Tibial artery (tissue), 4 donors: ENCODE measurements at regions not wholly inside any gene's neighbourhood (a gene's known extent, or its start where the extent isn't known, plus 50 kb on each side); places are given as distances from the start of the nearest gene placed in this dataset.

Source experiments
- DNase-seq, 2 donors: peaks; one replicate each; pipeline ENCODE4 v3.0.0-alpha.2; 2019
- H3K27ac ChIP-seq, 2 donors: fragments of 200-600 bp; sonication (generic) in 1 of 2; 1 replicate in 1 of 2; 2 replicates in 1 of 2; pipeline ENCODE4 v1.5.1; 2018 to 2019; ENCODE audit warnings: mild to moderate bottlenecking in 1 of 2
- H3K27me3 ChIP-seq, 2 donors: fragments of 200-600 bp; sonication (generic) in 1 of 2; one replicate each; pipeline versions ENCODE4 v1.5.1 to v1.6.0; 2016 to 2019
- H3K36me3 ChIP-seq, 3 donors: fragments of 200-600 bp; sonication (generic) in 2 of 3; one replicate each; pipeline ENCODE4 v1.5.1; 2016 to 2019; ENCODE audit warnings: mild to moderate bottlenecking in 2 of 3
- H3K4me1 ChIP-seq, 4 donors: fragments of 200-600 bp; sonication (generic) in 2 of 4; 1 replicate in 3 of 4; 2 replicates in 1 of 4; pipeline ENCODE4 v1.5.1; 2016 to 2019
- H3K4me3 ChIP-seq, 2 donors: fragments of 200-600 bp; sonication (generic) in 1 of 2; 1 replicate in 1 of 2; 2 replicates in 1 of 2; pipeline ENCODE4 v1.5.1; 2018 to 2019; ENCODE audit warnings: mild to moderate bottlenecking in 2 of 2
- H3K9me3 ChIP-seq, 3 donors: fragments of 200-600 bp; sonication (generic) in 1 of 3; one replicate each; pipeline ENCODE4 v1.5.1; 2016 to 2019
- intact Hi-C: fragments of 100-400 bp; cut with DNase I; formaldehyde crosslinking; loops from one replicate; pipeline ENCODE4 v1.15.0; 2023; ENCODE audit warnings: low total_unique reads
- TF ChIP-seq, protein P1 (sequence below), 2 experiments: fragments of 200-600 bp in 1 of 2; fragments of 450-650 bp in 1 of 2; IDR thresholded peaks; one replicate each; pipeline ENCODE4 v1.5.1; 2017 to 2019; ENCODE audit warnings: antibody characterized with exemption in 2 of 2, mild to moderate bottlenecking in 1 of 2, moderate library complexity in 1 of 2

DNA sequence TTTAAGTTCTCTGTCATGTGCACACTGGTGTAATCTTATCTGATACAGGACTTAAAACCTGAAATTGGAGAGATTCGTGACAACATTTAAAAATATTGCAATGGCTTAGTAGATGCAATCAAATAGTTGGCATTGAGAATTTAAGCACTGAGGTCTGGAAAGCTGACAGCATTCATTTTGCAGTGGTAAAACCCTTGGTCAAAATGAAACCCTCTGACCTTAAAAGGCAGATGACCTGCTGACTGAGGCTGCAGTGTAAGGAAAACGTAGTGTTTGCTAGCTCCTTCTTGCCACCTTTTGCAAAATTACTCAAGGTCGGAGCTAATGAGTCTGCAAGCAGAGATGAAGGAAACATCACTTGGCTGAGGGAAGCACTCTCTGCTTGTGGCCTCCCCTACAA is 150.6 kb downstream of the KCTD12 start:
- intact Hi-C loops: no loop called here
- H3K4me1 ChIP-seq: no peaks in the 10 kb centered on the region
- no peak overlapping the region for H3K27ac ChIP-seq
- DNase-seq: no peak
- no peaks in the 10 kb centered on the region for H3K9me3 ChIP-seq
- TF ChIP-seq, protein P1, sequence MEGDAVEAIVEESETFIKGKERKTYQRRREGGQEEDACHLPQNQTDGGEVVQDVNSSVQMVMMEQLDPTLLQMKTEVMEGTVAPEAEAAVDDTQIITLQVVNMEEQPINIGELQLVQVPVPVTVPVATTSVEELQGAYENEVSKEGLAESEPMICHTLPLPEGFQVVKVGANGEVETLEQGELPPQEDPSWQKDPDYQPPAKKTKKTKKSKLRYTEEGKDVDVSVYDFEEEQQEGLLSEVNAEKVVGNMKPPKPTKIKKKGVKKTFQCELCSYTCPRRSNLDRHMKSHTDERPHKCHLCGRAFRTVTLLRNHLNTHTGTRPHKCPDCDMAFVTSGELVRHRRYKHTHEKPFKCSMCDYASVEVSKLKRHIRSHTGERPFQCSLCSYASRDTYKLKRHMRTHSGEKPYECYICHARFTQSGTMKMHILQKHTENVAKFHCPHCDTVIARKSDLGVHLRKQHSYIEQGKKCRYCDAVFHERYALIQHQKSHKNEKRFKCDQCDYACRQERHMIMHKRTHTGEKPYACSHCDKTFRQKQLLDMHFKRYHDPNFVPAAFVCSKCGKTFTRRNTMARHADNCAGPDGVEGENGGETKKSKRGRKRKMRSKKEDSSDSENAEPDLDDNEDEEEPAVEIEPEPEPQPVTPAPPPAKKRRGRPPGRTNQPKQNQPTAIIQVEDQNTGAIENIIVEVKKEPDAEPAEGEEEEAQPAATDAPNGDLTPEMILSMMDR (IDR thresholded peaks at IDR 0.05): no peak
- no peaks in the 10 kb centered on the region for H3K27me3 ChIP-seq
- H3K36me3 ChIP-seq: no peaks in the 10 kb centered on the region
- H3K4me3 ChIP-seq: no peak overlapping the region

DNA sequence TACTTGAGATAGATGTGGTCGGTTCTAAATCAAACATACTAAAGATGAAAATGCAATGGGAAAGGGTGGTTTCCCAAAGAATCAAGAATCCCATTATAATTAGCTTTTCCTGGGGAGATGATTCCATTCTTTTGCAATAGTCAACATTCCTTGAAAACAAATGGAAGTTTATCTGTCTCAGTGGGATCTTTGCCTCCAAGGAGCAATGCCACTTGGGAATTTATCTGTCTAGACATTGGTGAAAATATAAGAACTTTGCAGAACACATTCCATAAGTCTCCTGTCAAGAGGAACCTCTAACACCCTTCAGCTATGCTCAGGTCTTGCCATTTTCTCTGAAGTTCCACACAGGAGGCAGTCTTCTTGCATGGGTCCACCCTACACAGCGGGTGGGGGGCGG is 152.5 kb downstream of the KCTD12 start:
- no peaks in the 10 kb centered on the region for H3K4me1 ChIP-seq
- intact Hi-C loops: no loop called here
- H3K27ac ChIP-seq: no peak overlapping the region
- H3K4me3 ChIP-seq: no peak overlapping the region
- H3K9me3 ChIP-seq: no peaks in the 10 kb centered on the region
- TF ChIP-seq, protein P1 (IDR thresholded peaks at IDR 0.05): no peak
- no peaks in the 10 kb centered on the region for H3K36me3 ChIP-seq
- no peak for DNase-seq
- no peaks in the 10 kb centered on the region for H3K27me3 ChIP-seq

- H3K36me3 ChIP-seq: no peaks in the 10 kb centered on the region
- no peak overlapping the region for H3K4me3 ChIP-seq
- no peaks in the 10 kb centered on the region for H3K9me3 ChIP-seq
- no peak overlapping the region for H3K27ac ChIP-seq
- H3K27me3 ChIP-seq: no peaks in the 10 kb centered on the region
- intact Hi-C loops: no loop called here
- TF ChIP-seq, protein P1 (IDR thresholded peaks at IDR 0.05): no peak
- no peak for DNase-seq
- H3K4me1 ChIP-seq: no peaks in the 10 kb centered on the region
These were observed 153.8 kb downstream of the KCTD12 start for GRCh38 chr13:76732367-76732766.

GRCh38 chr13:76730220-76730619 is 156.0 kb downstream of the KCTD12 start:
- intact Hi-C loops: no loop called here
- Histone ChIP-seq H3K27ac (no peak overlapping the region), H3K9me3 (no peaks in the 10 kb centered on the region), H3K36me3 (no peaks in the 10 kb centered on the region), H3K4me3 (no peak overlapping the region), H3K27me3 (no peaks in the 10 kb centered on the region), H3K4me1 (no peaks in the 10 kb centered on the region)
- TF ChIP-seq, protein P1 (IDR thresholded peaks at IDR 0.05): no peak
- no peak for DNase-seq

DNA sequence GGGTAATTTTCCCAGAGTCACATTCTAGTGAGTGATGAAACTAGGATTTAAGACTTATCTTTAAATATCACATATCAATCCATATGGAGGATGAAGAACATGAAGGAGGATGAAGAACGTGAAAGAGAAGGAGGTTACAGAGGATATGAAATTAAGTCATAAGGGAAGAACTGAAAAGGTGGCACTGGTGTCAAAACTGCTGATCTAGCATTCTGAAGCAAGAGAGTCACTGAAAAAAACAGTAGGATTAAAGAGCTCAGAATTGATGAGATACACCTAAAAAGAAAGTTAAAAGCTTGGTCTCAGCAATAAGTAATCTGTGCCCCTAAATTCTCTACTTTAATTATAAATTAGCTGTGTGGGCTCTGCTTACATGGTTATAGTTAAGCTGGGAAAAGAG is 156.5 kb downstream of the KCTD12 start:
- no peaks in the 10 kb centered on the region for H3K4me1 ChIP-seq
- no peaks in the 10 kb centered on the region for H3K9me3 ChIP-seq
- TF ChIP-seq, protein P1 (IDR thresholded peaks at IDR 0.05): no peak
- intact Hi-C loops: no loop called here
- no peaks in the 10 kb centered on the region for H3K36me3 ChIP-seq
- no peak overlapping the region for H3K27ac ChIP-seq
- no peak overlapping the region for H3K4me3 ChIP-seq
- DNase-seq: no peak
- H3K27me3 ChIP-seq: no peaks in the 10 kb centered on the region

DNA sequence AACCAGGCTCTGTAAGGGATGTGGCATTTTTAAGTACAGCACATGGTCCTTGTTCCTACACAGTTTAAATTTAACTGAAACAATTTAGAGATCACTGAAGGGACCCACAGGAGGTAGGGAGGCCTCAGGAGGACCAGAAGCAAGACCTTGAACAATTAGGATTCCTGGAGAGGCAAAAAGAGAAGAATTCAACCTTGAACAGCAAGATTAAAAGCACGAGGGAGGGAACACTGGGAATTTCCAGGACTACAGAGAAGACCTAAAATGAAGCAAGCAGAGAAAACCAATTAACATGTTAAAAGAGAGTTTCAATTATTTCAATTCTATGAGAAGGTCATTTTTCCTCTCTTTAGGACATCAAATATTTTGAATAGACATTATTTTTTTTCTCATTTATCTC is 160.3 kb downstream of the KCTD12 start:
- no peaks in the 10 kb centered on the region for H3K27me3 ChIP-seq
- TF ChIP-seq, protein P1 (IDR thresholded peaks at IDR 0.05): no peak
- no peak overlapping the region for H3K27ac ChIP-seq
- H3K9me3 ChIP-seq: no peaks in the 10 kb centered on the region
- no peak for DNase-seq
- no peaks in the 10 kb centered on the region for H3K36me3 ChIP-seq
- no peak overlapping the region for H3K4me3 ChIP-seq
- H3K4me1 ChIP-seq: peaks cover 0 to 14% (median 0%) of the 10 kb centered on the region in 4 donors
- intact Hi-C loops: no loop called here
